ENCODE measurements at regions not wholly inside any gene's neighbourhood (a gene's known extent, or its start where the extent isn't known, plus 50 kb on each side); places are given as distances from the start of the nearest gene placed in this dataset.

DNA sequence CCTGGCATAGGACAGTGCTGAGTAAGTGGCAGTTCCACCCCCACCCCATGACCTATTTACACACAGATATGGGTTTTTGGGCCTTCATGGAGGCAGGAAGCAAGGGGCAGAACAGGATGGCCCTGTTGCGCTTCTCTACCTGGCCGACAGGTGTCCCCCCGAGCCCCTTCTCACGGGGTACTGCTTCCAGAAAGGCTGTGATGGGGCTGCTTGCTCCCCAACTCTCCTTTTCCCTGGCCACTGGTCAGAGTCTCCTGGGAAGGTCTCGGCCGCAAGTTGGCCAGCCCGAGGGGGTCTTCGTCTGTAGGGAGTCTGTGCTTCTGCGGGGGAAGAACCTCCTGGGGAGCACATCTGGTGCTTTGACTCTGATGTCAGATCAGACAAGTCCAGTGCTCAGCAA is 139.8 kb upstream of the TNS3 start:
- no peak for TF ChIP-seq POLR2A (IDR thresholded peaks at IDR 0.05)
- TF ChIP-seq, protein P1, sequence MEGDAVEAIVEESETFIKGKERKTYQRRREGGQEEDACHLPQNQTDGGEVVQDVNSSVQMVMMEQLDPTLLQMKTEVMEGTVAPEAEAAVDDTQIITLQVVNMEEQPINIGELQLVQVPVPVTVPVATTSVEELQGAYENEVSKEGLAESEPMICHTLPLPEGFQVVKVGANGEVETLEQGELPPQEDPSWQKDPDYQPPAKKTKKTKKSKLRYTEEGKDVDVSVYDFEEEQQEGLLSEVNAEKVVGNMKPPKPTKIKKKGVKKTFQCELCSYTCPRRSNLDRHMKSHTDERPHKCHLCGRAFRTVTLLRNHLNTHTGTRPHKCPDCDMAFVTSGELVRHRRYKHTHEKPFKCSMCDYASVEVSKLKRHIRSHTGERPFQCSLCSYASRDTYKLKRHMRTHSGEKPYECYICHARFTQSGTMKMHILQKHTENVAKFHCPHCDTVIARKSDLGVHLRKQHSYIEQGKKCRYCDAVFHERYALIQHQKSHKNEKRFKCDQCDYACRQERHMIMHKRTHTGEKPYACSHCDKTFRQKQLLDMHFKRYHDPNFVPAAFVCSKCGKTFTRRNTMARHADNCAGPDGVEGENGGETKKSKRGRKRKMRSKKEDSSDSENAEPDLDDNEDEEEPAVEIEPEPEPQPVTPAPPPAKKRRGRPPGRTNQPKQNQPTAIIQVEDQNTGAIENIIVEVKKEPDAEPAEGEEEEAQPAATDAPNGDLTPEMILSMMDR (IDR thresholded peaks at IDR 0.05): no peak
